ENCODE measurements at regions not wholly inside any gene's neighbourhood (a gene's known extent, or its start where the extent isn't known, plus 50 kb on each side); places are given as distances from the start of the nearest gene placed in this dataset.

DNA sequence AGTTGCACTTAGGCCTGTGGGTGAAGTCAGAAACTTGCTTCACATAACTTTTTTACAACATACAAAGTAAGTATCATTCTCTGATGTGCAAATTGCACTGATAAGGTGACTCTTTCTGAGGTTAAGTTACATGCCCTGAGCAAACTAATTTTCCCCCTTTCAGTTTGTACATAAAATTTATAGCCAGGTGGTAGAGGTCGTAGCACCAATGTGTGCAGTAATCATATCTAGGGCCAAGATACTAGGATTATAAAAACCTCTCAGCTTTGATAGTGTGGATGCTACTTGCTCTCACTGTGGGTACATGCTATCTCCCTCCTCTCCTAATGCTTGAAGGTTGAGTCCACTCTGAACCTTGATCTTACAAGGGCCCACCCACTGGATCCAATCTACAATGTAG lies 130.7 kb upstream of the CPNE8 start:
- Histone ChIP-seq H3K4me3 (no peak overlapping the region), H3K27me3 (ENCODE audit: low read depth) (no peaks in the 10 kb centered on the region), H3K36me3 (no peaks in the 10 kb centered on the region), H3K27ac (replicated peaks) (no peak overlapping the region), H3K4me1 (peaks cover 1% of the 10 kb centered on the region), H3K9me3 (replicated peaks) (no peaks in the 10 kb centered on the region)
- no peak for DNase-seq
- TF ChIP-seq, protein P1, sequence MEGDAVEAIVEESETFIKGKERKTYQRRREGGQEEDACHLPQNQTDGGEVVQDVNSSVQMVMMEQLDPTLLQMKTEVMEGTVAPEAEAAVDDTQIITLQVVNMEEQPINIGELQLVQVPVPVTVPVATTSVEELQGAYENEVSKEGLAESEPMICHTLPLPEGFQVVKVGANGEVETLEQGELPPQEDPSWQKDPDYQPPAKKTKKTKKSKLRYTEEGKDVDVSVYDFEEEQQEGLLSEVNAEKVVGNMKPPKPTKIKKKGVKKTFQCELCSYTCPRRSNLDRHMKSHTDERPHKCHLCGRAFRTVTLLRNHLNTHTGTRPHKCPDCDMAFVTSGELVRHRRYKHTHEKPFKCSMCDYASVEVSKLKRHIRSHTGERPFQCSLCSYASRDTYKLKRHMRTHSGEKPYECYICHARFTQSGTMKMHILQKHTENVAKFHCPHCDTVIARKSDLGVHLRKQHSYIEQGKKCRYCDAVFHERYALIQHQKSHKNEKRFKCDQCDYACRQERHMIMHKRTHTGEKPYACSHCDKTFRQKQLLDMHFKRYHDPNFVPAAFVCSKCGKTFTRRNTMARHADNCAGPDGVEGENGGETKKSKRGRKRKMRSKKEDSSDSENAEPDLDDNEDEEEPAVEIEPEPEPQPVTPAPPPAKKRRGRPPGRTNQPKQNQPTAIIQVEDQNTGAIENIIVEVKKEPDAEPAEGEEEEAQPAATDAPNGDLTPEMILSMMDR (IDR thresholded peaks at IDR 0.05; ENCODE audit: borderline replicate concordance) = no peak
- intact Hi-C loops (cut with micrococcal nuclease) = no loop called here

GRCh38 chr12:39033782-39034181 lies 128.4 kb upstream of the CPNE8 start:
- TF ChIP-seq, protein P1 (IDR thresholded peaks at IDR 0.05; ENCODE audit: borderline replicate concordance) = no peak

DNA sequence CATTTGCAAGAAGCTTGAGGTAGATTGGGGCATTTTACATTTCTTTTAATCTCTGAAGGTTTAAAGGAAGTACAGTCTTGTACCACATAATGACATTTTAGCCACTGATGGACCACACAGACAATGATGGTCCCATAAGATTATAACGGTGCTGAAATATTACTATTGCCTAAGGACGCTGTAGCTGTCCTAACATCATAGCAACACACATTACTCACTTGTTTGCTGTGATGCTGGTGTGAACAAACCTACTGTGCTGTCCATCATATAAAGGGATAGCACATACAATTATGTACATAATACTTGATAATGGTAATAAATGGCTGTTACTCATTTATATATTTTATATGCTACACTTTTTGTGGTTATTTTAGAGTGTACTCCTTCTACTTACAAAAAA lies 127.1 kb upstream of the CPNE8 start:
- intact Hi-C loops (cut with micrococcal nuclease) = no loop called here
- TF ChIP-seq, protein P1 (IDR thresholded peaks at IDR 0.05; ENCODE audit: borderline replicate concordance) = no peak

More at GRCh38 chr12:39033782-39034181, 128.4 kb upstream of the CPNE8 start:
- Histone ChIP-seq H3K36me3 (no peaks in the 10 kb centered on the region), H3K9me3 (replicated peaks) (no peaks in the 10 kb centered on the region), H3K27ac (replicated peaks) (no peak overlapping the region), H3K4me1 (peaks cover 5% of the 10 kb centered on the region), H3K4me3 (no peak overlapping the region), H3K27me3 (ENCODE audit: low read depth) (no peaks in the 10 kb centered on the region)
- no peak for DNase-seq
- intact Hi-C loops (cut with micrococcal nuclease) = no loop called here

DNA sequence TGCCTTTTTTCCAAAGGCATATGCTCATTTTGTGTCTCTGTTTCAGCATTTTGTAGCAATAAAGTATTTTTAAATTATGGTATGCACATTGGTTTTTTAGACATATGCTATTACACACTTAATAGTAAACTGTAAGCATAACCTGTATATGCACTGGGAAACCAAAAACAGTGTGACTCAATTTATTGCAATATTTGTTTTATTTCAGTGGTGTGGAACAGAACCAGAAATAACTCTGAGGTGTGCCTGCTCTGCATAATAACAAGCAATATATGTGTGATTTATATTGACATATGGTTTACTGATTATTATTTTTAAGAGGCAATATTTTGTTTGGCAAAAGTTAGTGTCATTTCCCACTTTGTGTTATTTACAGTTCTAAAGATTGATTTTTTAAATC lies 126.6 kb upstream of the CPNE8 start:
- intact Hi-C loops (cut with micrococcal nuclease) = no loop called here
- Histone ChIP-seq H3K36me3 (no peaks in the 10 kb centered on the region), H3K4me1 (peaks cover 5% of the 10 kb centered on the region), H3K4me3 (no peak overlapping the region), H3K27me3 (ENCODE audit: low read depth) (no peaks in the 10 kb centered on the region), H3K27ac (replicated peaks) (no peak overlapping the region), H3K9me3 (replicated peaks) (no peaks in the 10 kb centered on the region)
- DNase-seq = no peak
- TF ChIP-seq, protein P1 (IDR thresholded peaks at IDR 0.05; ENCODE audit: borderline replicate concordance) = no peak

More for the DNA sequence above, 127.1 kb upstream of the CPNE8 start:
- no peaks in the 10 kb centered on the region for H3K9me3 ChIP-seq (replicated peaks)
- peaks cover 5% of the 10 kb centered on the region for H3K4me1 ChIP-seq
- H3K27me3 ChIP-seq (ENCODE audit: low read depth) = no peaks in the 10 kb centered on the region
- H3K4me3 ChIP-seq = no peak overlapping the region
- H3K36me3 ChIP-seq = no peaks in the 10 kb centered on the region
- DNase-seq = no peak
- H3K27ac ChIP-seq (replicated peaks) = no peak overlapping the region

- Histone ChIP-seq H3K4me1 (peaks cover 5% of the 10 kb centered on the region), H3K9me3 (replicated peaks) (peaks cover 8% of the 10 kb centered on the region), H3K27ac (replicated peaks) (no peak overlapping the region), H3K27me3 (ENCODE audit: low read depth) (no peaks in the 10 kb centered on the region), H3K36me3 (no peaks in the 10 kb centered on the region), H3K4me3 (no peak overlapping the region)
- TF ChIP-seq, protein P1 (IDR thresholded peaks at IDR 0.05; ENCODE audit: borderline replicate concordance) = no peak
- no peak for DNase-seq
- intact Hi-C loops (cut with micrococcal nuclease) = no loop called here
Observed at GRCh38 chr12:39028382-39028781, 123.0 kb upstream of the CPNE8 start.

GRCh38 chr12:39012870-39013269 lies 107.5 kb upstream of the CPNE8 start:
- Histone ChIP-seq H3K27me3 (ENCODE audit: low read depth) (no peaks in the 10 kb centered on the region), H3K9me3 (replicated peaks) (no peaks in the 10 kb centered on the region), H3K4me3 (no peak overlapping the region), H3K4me1 (no peaks in the 10 kb centered on the region), H3K27ac (replicated peaks) (no peak overlapping the region), H3K36me3 (no peaks in the 10 kb centered on the region)
- intact Hi-C loops (cut with micrococcal nuclease) = no loop called here
- TF ChIP-seq, protein P1 (IDR thresholded peaks at IDR 0.05; ENCODE audit: borderline replicate concordance) = no peak
- DNase-seq = no peak
